ENCODE measurements at regions not wholly inside any gene's neighbourhood (a gene's known extent, or its start where the extent isn't known, plus 50 kb on each side); places are given as distances from the start of the nearest gene placed in this dataset.

- TF ChIP-seq SMARCA5 (IDR thresholded peaks at IDR 0.05) = no peak
- no peak for TF ChIP-seq KLF5 (IDR thresholded peaks at IDR 0.05; ENCODE audit: partially characterized antibody)
- TF ChIP-seq FOS (IDR thresholded peaks at IDR 0.05; ENCODE audit: borderline replicate concordance, extremely low read depth, insufficient read length) = no peak
- TF ChIP-seq FOXM1 (IDR thresholded peaks at IDR 0.05; ENCODE audit: low read depth, low read length) = no peak
- TF ChIP-seq, protein P1, sequence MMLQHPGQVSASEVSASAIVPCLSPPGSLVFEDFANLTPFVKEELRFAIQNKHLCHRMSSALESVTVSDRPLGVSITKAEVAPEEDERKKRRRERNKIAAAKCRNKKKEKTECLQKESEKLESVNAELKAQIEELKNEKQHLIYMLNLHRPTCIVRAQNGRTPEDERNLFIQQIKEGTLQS (IDR thresholded peaks at IDR 0.05; ENCODE audit: borderline replicate concordance, extremely low read depth, low read depth, low read length) = no peak
- TF ChIP-seq NBN (IDR thresholded peaks at IDR 0.05) = no peak
- no peak for TF ChIP-seq MTA2 (IDR thresholded peaks at IDR 0.05; ENCODE audit: low read depth)
These were observed 286.1 kb downstream of the IRS2 start (continued) for GRCh38 chr13:109500146-109500773.

GRCh38 chr13:109497917-109498316, 288.5 kb downstream of the IRS2 start:
- Histone ChIP-seq H3K79me2 (ENCODE audit: control insufficient read depth, insufficient read depth, low read length) (no peaks in the 10 kb centered on the region), H3K9ac (ENCODE audit: control insufficient read depth, insufficient read depth, low read length) (no peak overlapping the region), H3K9me3 (replicated peaks; ENCODE audit: control insufficient read depth, insufficient read depth, low read length) (no peaks in the 10 kb centered on the region), H3K4me3 (no peak overlapping the region), H2AFZ (ENCODE audit: control insufficient read depth, low read depth, low read length) (no peak overlapping the region), H3K4me2 (ENCODE audit: control insufficient read depth, insufficient read depth) (no peak overlapping the region), H3K4me1 (ENCODE audit: control insufficient read depth, insufficient read depth, low read length) (no peaks in the 10 kb centered on the region), H4K20me1 (ENCODE audit: control insufficient read depth, insufficient read depth) (no peaks in the 10 kb centered on the region), H3K36me3 (ENCODE audit: control insufficient read depth in 2 of 2, insufficient read depth in 2 of 2, low read length in 1 of 2) (no peaks in the 10 kb centered on the region), H3K27ac (ENCODE audit: control insufficient read depth, insufficient read depth) (no peak overlapping the region), H3K27me3 (replicated peaks in 1 of 2; ENCODE audit: control insufficient read depth in 2 of 2, insufficient read depth in 2 of 2, low read length in 1 of 2) (no peaks in the 10 kb centered on the region)
- FAIRE-seq = no peak
- ChIA-PET SMC1A (ENCODE audit: uncharacterized antibody, unreplicated experiment) (interaction anchor here (1.4 kb wide), 1 partner anchor 361 kb away, joined by 3 read pairs; no protein-coding TSS in a partner anchor), POLR2A (no interaction called here), CTCF (no interaction called here), RAD21 (ENCODE audit: unreplicated experiment) (no interaction called here)
- intact Hi-C loops (cut with micrococcal nuclease; ENCODE audit: unreplicated experiment) = no loop called here
- no TSS peak for BruUV-seq (replicated peaks)
- no peak for DNase-seq (ENCODE audit: low read depth, low spot score)
- 51% methylated on average over 10 of the region's 10 CpGs for WGBS (ENCODE audit: insufficient coverage, insufficient replicate concordance, low lambda C conversion rate, missing lambda C conversion rate)
- in situ Hi-C loops (cut with MboI) = no loop called here
- ATAC-seq = no peak
- TF ChIP-seq MTA3 (IDR thresholded peaks at IDR 0.05; ENCODE audit: borderline replicate concordance, low read length) = no peak
- TF ChIP-seq RBBP5 (conservative IDR thresholded peaks at IDR 0.05) = no peak
- TF ChIP-seq, protein P2, sequence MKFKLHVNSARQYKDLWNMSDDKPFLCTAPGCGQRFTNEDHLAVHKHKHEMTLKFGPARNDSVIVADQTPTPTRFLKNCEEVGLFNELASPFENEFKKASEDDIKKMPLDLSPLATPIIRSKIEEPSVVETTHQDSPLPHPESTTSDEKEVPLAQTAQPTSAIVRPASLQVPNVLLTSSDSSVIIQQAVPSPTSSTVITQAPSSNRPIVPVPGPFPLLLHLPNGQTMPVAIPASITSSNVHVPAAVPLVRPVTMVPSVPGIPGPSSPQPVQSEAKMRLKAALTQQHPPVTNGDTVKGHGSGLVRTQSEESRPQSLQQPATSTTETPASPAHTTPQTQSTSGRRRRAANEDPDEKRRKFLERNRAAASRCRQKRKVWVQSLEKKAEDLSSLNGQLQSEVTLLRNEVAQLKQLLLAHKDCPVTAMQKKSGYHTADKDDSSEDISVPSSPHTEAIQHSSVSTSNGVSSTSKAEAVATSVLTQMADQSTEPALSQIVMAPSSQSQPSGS (IDR thresholded peaks at IDR 0.05; ENCODE audit: low read length) = no peak
- TF ChIP-seq TBL1XR1 (IDR thresholded peaks at IDR 0.05; ENCODE audit: low read depth, low read length) = no peak
- TF ChIP-seq ZNF207 (IDR thresholded peaks at IDR 0.05; ENCODE audit: borderline replicate concordance) = no peak
- TF ChIP-seq KAT2A (conservative IDR thresholded peaks at IDR 0.05; ENCODE audit: control insufficient read depth, low read depth, low read length) = no peak
- no peak for TF ChIP-seq E2F4 (IDR thresholded peaks at IDR 0.05; ENCODE audit: low read depth, low read length)
- TF ChIP-seq SMAD5 (IDR thresholded peaks at IDR 0.05; ENCODE audit: low read depth) = no peak
- TF ChIP-seq NRF1 (conservative IDR thresholded peaks at IDR 0.05; ENCODE audit: low read depth, low read length) = no peak
- TF ChIP-seq POLR2AphosphoS5 (IDR thresholded peaks at IDR 0.05; ENCODE audit: low read length) = no peak
- TF ChIP-seq BHLHE40 (IDR thresholded peaks at IDR 0.05; ENCODE audit: borderline replicate concordance in 1 of 2, low read depth in 2 of 2, low read length in 1 of 2) = no peak
- no peak for TF ChIP-seq SREBF1 (IDR thresholded peaks at IDR 0.05; ENCODE audit: low read length)
- TF ChIP-seq, protein P3, sequence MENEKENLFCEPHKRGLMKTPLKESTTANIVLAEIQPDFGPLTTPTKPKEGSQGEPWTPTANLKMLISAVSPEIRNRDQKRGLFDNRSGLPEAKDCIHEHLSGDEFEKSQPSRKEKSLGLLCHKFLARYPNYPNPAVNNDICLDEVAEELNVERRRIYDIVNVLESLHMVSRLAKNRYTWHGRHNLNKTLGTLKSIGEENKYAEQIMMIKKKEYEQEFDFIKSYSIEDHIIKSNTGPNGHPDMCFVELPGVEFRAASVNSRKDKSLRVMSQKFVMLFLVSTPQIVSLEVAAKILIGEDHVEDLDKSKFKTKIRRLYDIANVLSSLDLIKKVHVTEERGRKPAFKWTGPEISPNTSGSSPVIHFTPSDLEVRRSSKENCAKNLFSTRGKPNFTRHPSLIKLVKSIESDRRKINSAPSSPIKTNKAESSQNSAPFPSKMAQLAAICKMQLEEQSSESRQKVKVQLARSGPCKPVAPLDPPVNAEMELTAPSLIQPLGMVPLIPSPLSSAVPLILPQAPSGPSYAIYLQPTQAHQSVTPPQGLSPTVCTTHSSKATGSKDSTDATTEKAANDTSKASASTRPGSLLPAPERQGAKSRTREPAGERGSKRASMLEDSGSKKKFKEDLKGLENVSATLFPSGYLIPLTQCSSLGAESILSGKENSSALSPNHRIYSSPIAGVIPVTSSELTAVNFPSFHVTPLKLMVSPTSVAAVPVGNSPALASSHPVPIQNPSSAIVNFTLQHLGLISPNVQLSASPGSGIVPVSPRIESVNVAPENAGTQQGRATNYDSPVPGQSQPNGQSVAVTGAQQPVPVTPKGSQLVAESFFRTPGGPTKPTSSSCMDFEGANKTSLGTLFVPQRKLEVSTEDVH (IDR thresholded peaks at IDR 0.05; ENCODE audit: low read depth, partially characterized antibody) = no peak

All from GM12878 (cell line).